PC-3 (cell line): ENCODE measurements at regions not wholly inside any gene's neighbourhood (a gene's known extent, or its start where the extent isn't known, plus 50 kb on each side); places are given as distances from the start of the nearest gene placed in this dataset.

ENCODE experiments used
- EZH2 ChIP-seq: fragments of 300-600 bp; sonication (generic); IDR thresholded peaks from one replicate; pipeline ENCODE4 v1.6.1; 2017; ENCODE audit warnings: antibody characterized with exemption, mild to moderate bottlenecking, low read length; ENCODE audit not compliant: unreplicated experiment
- TF ChIP-seq, protein P1 (sequence below): fragments of 300-600 bp; sonication (generic); conservative IDR thresholded peaks from 2 replicates; pipeline ENCODE4 v1.5.1; 2017; ENCODE audit warnings: antibody characterized with exemption, low read depth, mild to moderate bottlenecking, low read length

DNA sequence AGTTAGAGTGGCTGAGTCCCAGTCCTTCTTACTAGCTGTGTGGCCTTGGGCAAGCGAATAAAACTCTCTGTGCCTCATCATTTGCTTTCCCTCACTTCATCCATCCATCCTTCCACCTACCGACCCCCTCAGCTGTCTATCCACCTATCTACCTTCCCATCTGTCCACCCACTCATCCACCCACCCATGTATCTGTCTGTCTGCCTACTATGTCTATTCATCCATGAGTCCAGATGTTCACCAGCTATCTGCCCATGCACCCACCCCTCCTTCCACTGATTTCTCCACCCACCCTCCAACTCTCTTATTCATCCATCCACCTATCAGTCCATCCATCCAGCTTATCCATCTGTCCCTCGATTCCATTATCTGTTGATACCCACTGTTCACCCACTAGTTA lies 60.4 kb upstream of the ATP2B2 start:
- TF ChIP-seq EZH2, result no peak
- TF ChIP-seq, protein P1, sequence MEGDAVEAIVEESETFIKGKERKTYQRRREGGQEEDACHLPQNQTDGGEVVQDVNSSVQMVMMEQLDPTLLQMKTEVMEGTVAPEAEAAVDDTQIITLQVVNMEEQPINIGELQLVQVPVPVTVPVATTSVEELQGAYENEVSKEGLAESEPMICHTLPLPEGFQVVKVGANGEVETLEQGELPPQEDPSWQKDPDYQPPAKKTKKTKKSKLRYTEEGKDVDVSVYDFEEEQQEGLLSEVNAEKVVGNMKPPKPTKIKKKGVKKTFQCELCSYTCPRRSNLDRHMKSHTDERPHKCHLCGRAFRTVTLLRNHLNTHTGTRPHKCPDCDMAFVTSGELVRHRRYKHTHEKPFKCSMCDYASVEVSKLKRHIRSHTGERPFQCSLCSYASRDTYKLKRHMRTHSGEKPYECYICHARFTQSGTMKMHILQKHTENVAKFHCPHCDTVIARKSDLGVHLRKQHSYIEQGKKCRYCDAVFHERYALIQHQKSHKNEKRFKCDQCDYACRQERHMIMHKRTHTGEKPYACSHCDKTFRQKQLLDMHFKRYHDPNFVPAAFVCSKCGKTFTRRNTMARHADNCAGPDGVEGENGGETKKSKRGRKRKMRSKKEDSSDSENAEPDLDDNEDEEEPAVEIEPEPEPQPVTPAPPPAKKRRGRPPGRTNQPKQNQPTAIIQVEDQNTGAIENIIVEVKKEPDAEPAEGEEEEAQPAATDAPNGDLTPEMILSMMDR, result no peak
